H9 (cell line): ENCODE measurements at regions not wholly inside any gene's neighbourhood (a gene's known extent, or its start where the extent isn't known, plus 50 kb on each side); places are given as distances from the start of the nearest gene placed in this dataset.

Source experiments
- DNase-seq: peaks from one replicate; pipeline ENCODE4 v3.0.0-alpha.2; 2017
- H2AFZ ChIP-seq: one replicate; pipeline ENCODE4 v1.6.1; 2013; ENCODE audit warnings: mild to moderate bottlenecking, low read length, control low read depth, moderate library complexity
- H2AK5ac ChIP-seq: 2 replicates; pipeline ENCODE4 v1.6.1; 2013; ENCODE audit warnings: low read length, control low read depth, mixed read lengths; ENCODE audit not compliant: insufficient read length
- H2BK120ac ChIP-seq: one replicate; pipeline ENCODE4 v1.6.1; 2013; ENCODE audit warnings: low read depth, mild to moderate bottlenecking, low read length, control low read depth, inconsistent platforms; ENCODE audit not compliant: poor library complexity, severe bottlenecking
- H2BK12ac ChIP-seq: 2 replicates; pipeline ENCODE4 v1.6.1; 2013; ENCODE audit warnings: low read length, control low read depth, mixed read lengths, low read depth; ENCODE audit not compliant: insufficient read length
- H2BK15ac ChIP-seq: 2 replicates; pipeline ENCODE4 v1.6.1; 2013; ENCODE audit warnings: low read depth, low read length, control low read depth
- H2BK20ac ChIP-seq: one replicate; pipeline ENCODE4 v1.6.1; 2013; ENCODE audit warnings: low read depth, mild to moderate bottlenecking, low read length, control low read depth, inconsistent platforms; ENCODE audit not compliant: poor library complexity, severe bottlenecking
- H2BK5ac ChIP-seq: 2 replicates; pipeline ENCODE4 v1.6.1; 2013; ENCODE audit warnings: low read length, control low read depth, mixed read lengths; ENCODE audit not compliant: insufficient read length
- H3K14ac ChIP-seq: 2 replicates; pipeline ENCODE4 v1.6.1; 2013; ENCODE audit warnings: low read length, control low read depth; ENCODE audit not compliant: insufficient read depth
- H3K18ac ChIP-seq: 2 replicates; pipeline ENCODE4 v1.6.1; 2013; ENCODE audit warnings: low read depth, mild to moderate bottlenecking, mixed read lengths, low read length, control low read depth; ENCODE audit not compliant: insufficient read length
- H3K23ac ChIP-seq: 2 replicates; pipeline ENCODE4 v1.6.1; 2013; ENCODE audit warnings: low read length, control low read depth, mixed read lengths, low read depth; ENCODE audit not compliant: insufficient read length
- H3K23me2 ChIP-seq: 2 replicates; pipeline ENCODE4 v1.6.1; 2013; ENCODE audit warnings: low read depth, mild to moderate bottlenecking, mixed read lengths, low read length, control low read depth; ENCODE audit not compliant: insufficient read length, poor library complexity, severe bottlenecking
- H3K27ac ChIP-seq: 2 replicates; pipeline ENCODE4 v1.5.1; 2013; ENCODE audit warnings: low read length, control low read depth, mixed read lengths, low read depth; ENCODE audit not compliant: insufficient read length
- H3K27me3 ChIP-seq: 2 replicates; pipeline ENCODE4 v1.6.1; 2013; ENCODE audit warnings: low read length, control low read depth, inconsistent platforms; ENCODE audit not compliant: insufficient read depth
- H3K4ac ChIP-seq: 2 replicates; pipeline ENCODE4 v1.6.1; 2013; ENCODE audit warnings: low read depth, mild to moderate bottlenecking, control low read depth, inconsistent platforms, low read length, moderate library complexity
- H3K4me1 ChIP-seq: 2 replicates; pipeline ENCODE4 v1.6.1; 2013; ENCODE audit warnings: low read length, control low read depth, inconsistent platforms; ENCODE audit not compliant: insufficient read depth
- H3K4me2 ChIP-seq: 2 replicates; pipeline ENCODE4 v1.6.1; 2013; ENCODE audit warnings: low read length, control low read depth, mixed read lengths; ENCODE audit not compliant: insufficient read length, insufficient read depth
- H3K56ac ChIP-seq: 2 replicates; pipeline ENCODE4 v1.6.1; 2013; ENCODE audit warnings: low read depth, mild to moderate bottlenecking, mixed read lengths, low read length, control low read depth; ENCODE audit not compliant: insufficient read length
- H3K79me1 ChIP-seq: 2 replicates; pipeline ENCODE4 v1.6.1; 2013; ENCODE audit warnings: low read depth, mild to moderate bottlenecking, moderate library complexity, low read length, control low read depth, inconsistent platforms; ENCODE audit not compliant: insufficient read depth, poor library complexity, severe bottlenecking
- H3K79me2 ChIP-seq: 2 replicates; pipeline ENCODE4 v1.6.1; 2013; ENCODE audit warnings: low read length, control low read depth, inconsistent platforms; ENCODE audit not compliant: insufficient read depth
- H3K9ac ChIP-seq: 2 replicates; pipeline ENCODE4 v1.6.1; 2013; ENCODE audit warnings: low read length, control low read depth, mixed read lengths; ENCODE audit not compliant: insufficient read length; ENCODE audit errors: extremely low read depth
- H3K9me3 ChIP-seq: one replicate; pipeline ENCODE4 v1.6.1; 2013; ENCODE audit warnings: low read depth, low read length, inconsistent platforms; ENCODE audit not compliant: control insufficient read depth
- H3T11ph ChIP-seq: one replicate; pipeline ENCODE4 v1.6.1; 2013; ENCODE audit warnings: mild to moderate bottlenecking, low read length, control low read depth, inconsistent platforms
- H4K20me1 ChIP-seq: one replicate; pipeline ENCODE4 v1.6.1; 2013; ENCODE audit not compliant: control insufficient read depth, insufficient read length, insufficient read depth
- H4K5ac ChIP-seq: 2 replicates; pipeline ENCODE4 v1.6.1; 2013; ENCODE audit warnings: low read depth, mild to moderate bottlenecking, mixed read lengths, low read length, control low read depth; ENCODE audit not compliant: insufficient read length
- H4K8ac ChIP-seq: replicated peaks from 2 replicates; pipeline ENCODE4 v1.6.1; 2013; ENCODE audit warnings: low read length, control low read depth, mixed read lengths, low read depth; ENCODE audit not compliant: insufficient read length
- H4K91ac ChIP-seq: 2 replicates; pipeline ENCODE4 v1.6.1; 2013; ENCODE audit warnings: low read depth, mild to moderate bottlenecking, moderate library complexity, mixed read lengths, low read length, control low read depth; ENCODE audit not compliant: insufficient read length
- H3K27ac Mint-ChIP-seq, 3 experiments: 2 replicates in 2 of 3; 3 replicates in 1 of 3; pipeline ENCODE4 v1.8.0; 2020 to 2021; ENCODE audit warnings: mixed read lengths in 3 of 3, mild to moderate bottlenecking in 1 of 3, moderate library complexity in 1 of 3
- H3K27me3 Mint-ChIP-seq: 2 replicates; pipeline ENCODE4 v1.8.0; 2021; ENCODE audit warnings: low read depth, mild to moderate bottlenecking, moderate library complexity, mixed read lengths
- H3K36me3 Mint-ChIP-seq, 3 experiments: 2 replicates in 2 of 3; 3 replicates in 1 of 3; pipeline ENCODE4 v1.8.0; 2020 to 2021; ENCODE audit warnings: low read depth in 3 of 3, mixed read lengths in 3 of 3; ENCODE audit not compliant: insufficient read depth in 1 of 3
- H3K4me1 Mint-ChIP-seq, 2 experiments: 2 replicates each; pipeline ENCODE4 v1.8.0; 2020; ENCODE audit warnings: mixed read lengths in 2 of 2
- H3K4me3 Mint-ChIP-seq, 2 experiments: 2 replicates in 1 of 2; 3 replicates in 1 of 2; pipeline ENCODE4 v1.8.0; 2020 to 2021; ENCODE audit warnings: mild to moderate bottlenecking in 2 of 2, mixed read lengths in 2 of 2, moderate library complexity in 1 of 2
- H3K9me3 Mint-ChIP-seq, 2 experiments: 2 replicates in 1 of 2; 3 replicates in 1 of 2; pipeline ENCODE4 v1.8.0; 2020; ENCODE audit warnings: mild to moderate bottlenecking in 2 of 2, mixed read lengths in 2 of 2, moderate library complexity in 1 of 2
- CTCF ChIP-seq: fragments of 200-600 bp; sonication (generic); conservative IDR thresholded peaks from 3 replicates; pipeline ENCODE4 v1.8.0; 2021; ENCODE audit warnings: antibody characterized with exemption, mild to moderate bottlenecking
- whole genome bisulfite sequencing: extraction: QIAGEN DNeasy Blood & Tissue Kit; methylation state at CpG from one replicate; pipeline ENCODE4 v1.1.7; 2013; ENCODE audit warnings: missing lambda C conversion rate, low lambda C conversion rate, mixed read lengths; ENCODE audit not compliant: insufficient read length; ENCODE audit errors: extremely low coverage; 5-methylcytosine and 5-hydroxymethylcytosine counted together

GRCh38 chr2:164115806-164116205, 380.0 kb upstream of the FIGN start:
- no peak overlapping the region for H2AFZ ChIP-seq
- H3T11ph ChIP-seq = no peak overlapping the region
- no peaks in the 10 kb centered on the region for H3K36me3 Mint-ChIP-seq
- no peak overlapping the region for H3K4ac ChIP-seq
- H2BK12ac ChIP-seq = no peak overlapping the region
- no peak overlapping the region for H3K9ac ChIP-seq
- no peak overlapping the region for H2BK120ac ChIP-seq
- no peaks in the 10 kb centered on the region for H3K23me2 ChIP-seq
- H3K56ac ChIP-seq = no peak overlapping the region
- no peaks in the 10 kb centered on the region for H3K4me1 Mint-ChIP-seq
- no peak overlapping the region for H3K4me2 ChIP-seq
- no peak overlapping the region for H3K14ac ChIP-seq
- H4K8ac ChIP-seq = no peak overlapping the region
- no peaks in the 10 kb centered on the region for H3K79me1 ChIP-seq
- H3K27ac ChIP-seq = no peak overlapping the region
- no peak overlapping the region for H3K23ac ChIP-seq
- H3K27ac Mint-ChIP-seq = no peak overlapping the region
- H3K4me1 ChIP-seq = no peaks in the 10 kb centered on the region
- no peak overlapping the region for H2BK15ac ChIP-seq
- H3K9me3 Mint-ChIP-seq = no peaks in the 10 kb centered on the region
- H3K27me3 Mint-ChIP-seq = no peaks in the 10 kb centered on the region
- no peak overlapping the region for H2BK20ac ChIP-seq
- H3K79me2 ChIP-seq = no peaks in the 10 kb centered on the region
- WGBS = no CpG with 5 or more reads among the region's 4 CpGs
- DNase-seq = no peak
- no peak for TF ChIP-seq CTCF
- H3K9me3 ChIP-seq = no peaks in the 10 kb centered on the region
- no peak overlapping the region for H3K18ac ChIP-seq
- H4K20me1 ChIP-seq = no peaks in the 10 kb centered on the region
- no peak overlapping the region for H4K5ac ChIP-seq
- no peak overlapping the region for H2BK5ac ChIP-seq
- no peaks in the 10 kb centered on the region for H3K27me3 ChIP-seq
- no peak overlapping the region for H4K91ac ChIP-seq
- H2AK5ac ChIP-seq = no peak overlapping the region
- no peak overlapping the region for H3K4me3 Mint-ChIP-seq
